C1 segment of cervical spinal cord (tissue), 14 donors: ENCODE measurements at regions not wholly inside any gene's neighbourhood (a gene's known extent, or its start where the extent isn't known, plus 50 kb on each side); places are given as distances from the start of the nearest gene placed in this dataset.

Experiments used
- DNase-seq, 14 donors: peaks; one replicate each; lab custom pipeline; 2025; lab: John Stamatoyannopoulos, UW

DNA sequence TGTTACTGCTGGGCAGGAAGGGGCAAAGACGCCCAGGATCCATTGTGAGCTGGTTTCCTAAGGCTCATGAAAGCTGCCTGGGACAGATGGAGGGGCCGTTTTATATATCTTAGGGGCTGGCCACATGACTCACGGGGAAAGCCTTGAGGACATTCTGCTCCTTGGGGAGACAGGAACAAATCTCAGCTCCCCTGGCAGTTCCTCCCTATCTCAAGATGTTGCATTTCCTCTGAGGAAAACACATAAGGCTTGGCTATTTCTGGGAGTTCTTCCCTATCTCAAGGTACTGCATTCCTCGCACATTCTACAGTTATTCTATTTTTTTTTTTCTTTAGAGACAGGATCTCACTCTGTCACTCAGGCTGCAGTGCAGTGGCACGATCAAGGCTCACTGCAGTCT, 804.6 kb upstream of the TENM3 start:
- no peak for DNase-seq

DNA sequence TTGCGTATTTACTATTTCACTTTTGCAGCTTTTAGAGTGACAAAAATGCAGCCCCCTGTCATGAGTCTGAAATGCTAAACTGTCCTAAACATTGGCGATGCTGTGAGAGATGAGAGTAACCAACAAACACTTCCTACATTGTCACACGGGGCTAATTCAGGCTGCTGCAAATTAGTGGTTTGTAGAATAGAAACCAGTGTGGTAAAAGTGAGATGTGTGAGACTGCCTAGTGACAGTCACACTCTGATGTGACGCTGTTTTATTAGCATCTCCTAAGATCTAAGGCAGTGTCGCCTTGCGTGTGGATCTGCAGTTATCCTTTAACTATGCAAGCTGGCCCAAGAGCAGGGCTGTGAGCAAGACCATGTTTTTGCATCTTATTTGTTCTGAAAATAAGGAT, 800.2 kb upstream of the TENM3 start:
- DNase-seq, result peak in 1 of 14 donors; percentile 1

DNA sequence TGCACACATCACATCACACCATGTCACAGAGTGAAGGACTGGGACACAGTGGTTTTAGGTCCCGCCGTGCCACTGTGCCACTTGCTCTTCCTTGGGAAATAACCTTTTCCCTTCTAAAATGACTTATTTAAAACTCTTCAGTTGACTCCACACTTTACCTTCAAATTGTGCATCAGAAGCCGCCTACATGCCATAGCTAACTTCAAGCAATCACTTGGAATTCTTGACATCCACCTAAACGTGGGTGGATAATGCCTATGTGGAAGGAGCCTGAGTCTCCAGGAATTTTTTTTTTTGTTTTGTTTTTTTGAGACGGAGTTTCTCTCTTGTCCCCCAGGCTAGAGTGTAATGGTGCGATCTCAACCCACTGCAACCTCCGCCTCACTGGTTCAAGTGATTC, 777.4 kb upstream of the TENM3 start:
- DNase-seq, result no peak

DNA sequence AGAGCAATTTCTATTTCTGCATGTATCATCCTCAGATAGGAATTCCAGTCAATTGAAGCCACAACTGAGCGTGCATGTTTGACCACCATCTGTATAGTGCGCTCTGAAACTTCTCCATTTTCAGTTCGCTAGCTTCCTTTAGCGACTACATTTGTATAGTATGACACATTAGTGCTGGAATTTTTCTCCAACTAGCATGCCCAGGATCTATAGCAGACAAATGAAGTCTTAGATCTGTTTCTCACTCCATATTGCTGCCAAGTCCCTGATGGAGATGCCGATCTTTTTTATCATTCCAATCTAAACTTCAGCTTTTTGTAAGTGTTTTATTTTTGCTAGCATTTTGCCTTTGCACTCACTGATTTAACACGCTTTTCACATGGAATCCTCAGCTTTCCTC, 774.8 kb upstream of the TENM3 start:
- DNase-seq, result no peak

DNA sequence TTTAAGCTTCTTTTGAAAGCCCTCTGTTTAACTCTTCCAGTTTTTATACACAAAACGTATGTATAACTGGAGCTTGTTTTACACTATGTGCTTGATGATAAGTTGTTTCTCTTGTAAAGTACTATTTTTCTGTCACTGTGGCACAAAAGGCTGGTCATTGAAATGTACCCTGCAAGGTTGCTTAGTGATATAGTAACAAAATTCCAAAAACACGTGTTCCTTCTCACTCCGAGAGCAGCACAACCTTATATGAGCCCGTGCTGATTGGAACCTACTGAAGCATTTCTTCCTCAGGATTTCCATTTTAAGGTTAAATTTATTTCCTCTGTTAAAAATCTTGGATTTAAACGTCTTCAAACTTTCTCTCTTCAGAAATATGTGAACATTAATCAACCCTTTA, 772.9 kb upstream of the TENM3 start:
- DNase-seq, result no peak

DNA sequence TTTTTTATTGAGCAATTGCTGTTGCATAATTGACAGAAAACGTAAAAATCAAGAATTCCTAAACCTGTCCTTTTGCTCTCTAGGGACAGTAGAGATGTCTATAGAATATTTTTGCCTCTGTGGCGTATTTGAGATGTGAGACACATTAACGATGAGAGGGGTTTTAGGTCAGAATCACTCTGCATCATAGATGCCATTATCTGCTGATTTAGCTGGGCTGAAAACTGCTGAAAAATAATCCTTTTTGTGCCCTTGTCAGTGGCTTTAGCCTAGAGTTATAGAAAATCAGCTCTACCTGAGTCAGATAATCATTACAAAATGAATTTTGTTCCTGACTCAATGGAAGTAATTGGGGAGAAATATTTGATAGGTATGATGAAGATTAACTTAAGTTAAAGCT, 767.8 kb upstream of the TENM3 start:
- DNase-seq, result no peak

DNA sequence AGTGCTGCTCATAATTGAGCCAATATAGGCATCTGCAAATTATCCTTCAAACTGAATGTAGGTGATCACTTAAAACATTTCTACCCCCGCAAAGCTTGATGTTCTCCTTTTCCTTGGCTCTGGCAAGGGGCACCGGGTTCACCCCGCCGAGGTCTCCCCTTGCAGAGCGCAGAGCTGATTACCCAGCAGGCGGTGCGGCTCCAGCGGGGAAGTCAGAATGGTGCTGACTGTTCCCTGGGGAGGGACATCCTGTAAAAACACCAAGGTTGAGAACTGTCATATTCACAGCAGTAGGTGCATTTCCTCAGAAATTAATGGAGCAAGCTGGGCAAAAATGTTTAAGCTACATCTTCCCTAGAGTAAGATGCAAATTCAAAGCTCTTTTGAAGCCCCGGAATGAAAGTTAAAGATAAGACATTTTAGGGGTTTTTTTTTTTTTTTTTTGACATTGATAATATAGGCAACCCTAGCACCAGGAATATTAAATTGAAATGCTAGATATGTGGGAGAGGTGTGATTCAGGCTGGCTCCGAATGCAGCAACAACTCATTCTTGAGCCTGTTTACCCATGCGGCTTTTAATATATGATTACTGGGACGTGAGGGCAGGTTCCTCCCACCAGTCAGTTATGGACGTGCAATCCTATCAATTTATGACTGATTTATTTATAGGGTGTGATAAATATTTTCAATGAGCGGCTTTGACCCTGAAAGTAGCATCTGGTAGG, 767.3 kb upstream of the TENM3 start:
- DNase-seq, result no peak

DNA sequence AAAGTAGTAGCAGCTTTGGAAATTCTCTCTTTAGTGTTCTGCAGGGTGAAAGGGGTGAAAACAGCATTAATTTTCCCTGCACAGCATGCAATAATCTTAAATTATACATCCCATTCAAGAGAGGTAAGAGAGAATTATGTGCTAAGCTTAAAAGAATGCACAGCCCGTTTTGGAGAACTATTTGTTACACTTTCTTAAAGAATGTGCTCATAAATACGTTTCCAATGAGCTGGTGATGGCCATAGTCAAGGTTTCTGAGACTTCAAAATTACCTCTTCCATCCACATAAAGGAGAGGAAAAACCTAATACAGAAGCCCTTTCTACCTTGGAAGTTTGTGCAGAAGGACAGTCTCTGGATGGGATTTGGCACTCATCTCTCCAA, 766.7 kb upstream of the TENM3 start:
- no peak for DNase-seq

DNA sequence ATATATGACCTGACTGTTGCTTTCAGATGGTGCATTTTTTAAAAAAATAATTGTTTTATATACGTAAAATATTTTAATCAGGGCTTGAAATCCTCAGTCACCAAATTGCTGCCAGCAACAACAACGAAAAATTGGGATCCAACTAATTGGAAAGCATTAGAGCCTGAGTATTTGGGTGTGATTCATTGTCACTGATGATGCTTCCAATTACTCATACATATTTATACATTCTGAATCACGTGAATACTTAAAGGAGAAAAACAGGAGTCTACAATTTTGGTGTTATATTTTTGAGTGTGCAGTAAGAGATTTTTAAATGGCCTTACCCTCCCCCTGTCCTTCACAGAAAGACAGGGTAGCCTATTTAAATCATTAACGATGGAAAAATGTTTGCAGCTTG, 765.6 kb upstream of the TENM3 start:
- DNase-seq, result no peak

DNA sequence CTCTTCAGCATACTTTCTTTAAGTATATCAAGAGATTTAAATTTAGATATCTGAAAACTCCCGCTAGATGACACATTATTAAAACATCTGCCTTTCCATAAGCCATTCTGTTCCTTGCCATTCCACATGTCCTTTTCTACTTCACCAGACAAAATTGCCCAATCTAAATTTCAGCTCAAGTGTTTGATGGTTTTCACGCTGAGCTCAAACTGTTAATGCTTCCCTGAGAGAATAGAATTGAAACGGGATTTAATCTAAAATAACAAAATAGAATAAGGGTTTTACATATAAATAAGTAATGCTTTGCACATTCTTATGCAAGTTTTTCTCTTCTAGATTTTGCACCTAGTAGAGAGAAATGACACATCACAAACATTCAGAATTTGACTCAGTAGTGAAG, 764.5 kb upstream of the TENM3 start:
- no peak for DNase-seq

DNA sequence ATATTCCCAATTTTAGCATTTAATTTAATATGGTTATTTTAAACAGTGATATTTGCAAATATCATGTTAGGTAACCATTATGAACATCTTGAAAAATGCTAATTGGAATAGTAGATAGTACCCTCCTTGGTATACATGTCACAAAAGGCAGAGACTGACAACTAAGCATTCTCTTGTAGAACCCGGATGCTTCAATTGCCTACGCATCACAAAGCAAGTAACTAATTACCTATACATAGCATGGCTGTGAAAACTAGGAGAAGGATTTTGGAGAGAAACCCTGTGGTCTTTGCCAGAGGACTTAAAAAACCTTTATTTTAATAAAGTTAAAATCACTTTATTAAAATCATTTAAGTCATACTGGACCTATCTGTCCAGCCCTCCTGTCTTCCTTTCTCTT, 764.1 kb upstream of the TENM3 start:
- DNase-seq, result no peak

DNA sequence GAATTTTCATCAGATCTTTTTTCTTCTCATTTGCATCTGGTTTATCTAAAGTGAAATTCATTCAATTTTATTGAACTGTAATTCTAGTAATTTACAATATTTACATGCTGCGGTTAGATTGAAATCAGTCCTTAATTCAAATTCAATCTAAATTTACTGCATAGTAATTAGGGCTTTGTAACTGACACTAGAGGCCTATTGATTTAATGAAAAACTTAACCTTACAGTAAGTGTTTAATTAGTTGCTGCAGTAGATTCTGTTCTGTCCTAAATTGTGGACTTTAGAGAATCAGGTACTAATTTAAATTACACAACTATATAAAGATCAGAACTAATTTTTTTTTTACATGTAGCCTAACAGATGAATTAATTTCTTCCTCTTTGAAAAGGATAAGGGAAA, 758.8 kb upstream of the TENM3 start:
- DNase-seq, result no peak

DNA sequence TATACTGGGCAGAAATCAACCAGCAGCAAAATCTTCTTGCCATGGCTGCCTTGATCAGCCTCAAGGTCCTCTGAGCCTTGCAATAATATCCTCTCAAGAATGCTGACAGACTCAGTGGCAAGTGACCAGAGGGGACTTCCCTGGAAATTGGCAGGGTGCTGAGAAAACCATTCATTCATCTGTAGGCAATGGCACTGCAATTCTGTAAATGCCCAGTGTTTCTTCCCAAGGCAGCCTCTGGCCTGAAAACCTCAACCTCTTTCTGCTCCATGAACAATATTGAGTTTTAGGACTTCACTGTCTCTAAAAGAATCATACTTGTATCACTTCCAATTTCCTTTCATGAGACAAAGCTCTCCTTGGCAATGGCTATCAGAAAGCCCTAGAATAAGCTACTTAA, 754.3 kb upstream of the TENM3 start:
- DNase-seq, result peak in 3 of 14 donors; percentile 4 to 19 (median 19)

DNA sequence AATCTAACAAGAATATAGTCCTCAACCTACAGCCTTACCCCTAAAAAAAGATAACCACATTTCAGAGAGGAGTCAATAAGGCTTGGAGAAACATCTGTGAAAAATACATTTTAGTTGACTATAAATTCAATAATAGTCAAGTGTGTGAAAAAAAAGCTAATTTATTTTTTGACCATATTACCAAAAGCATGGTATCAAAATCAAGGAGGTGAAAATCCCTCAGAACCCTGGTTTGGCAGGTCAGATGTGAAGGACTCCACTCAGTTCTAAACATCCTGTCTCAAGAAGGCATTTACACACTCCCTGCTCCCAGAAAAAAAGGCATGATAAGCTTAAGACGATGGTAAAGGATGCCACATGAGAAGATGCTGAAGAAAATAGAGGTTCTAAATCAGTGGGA, 745.1 kb upstream of the TENM3 start:
- no peak for DNase-seq

DNA sequence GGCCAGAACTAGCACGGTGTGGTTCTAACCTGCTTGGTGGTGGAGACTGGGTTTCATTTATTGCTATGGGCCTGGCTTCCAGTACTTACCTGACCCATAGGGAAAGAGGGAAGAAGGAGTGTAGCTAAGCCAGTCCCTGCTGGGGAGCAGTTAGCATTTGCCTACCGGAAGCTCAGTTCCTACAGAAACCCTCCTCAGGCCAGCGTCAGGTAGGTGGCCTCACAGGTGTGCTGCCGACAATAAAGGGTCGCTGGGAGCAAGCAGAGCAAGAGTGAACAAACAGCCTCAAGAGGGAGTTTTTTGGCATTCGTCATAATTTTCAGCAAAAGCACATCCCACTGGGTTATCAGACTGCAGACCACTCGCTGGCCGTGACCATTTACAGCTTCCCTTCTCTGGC, 740.6 kb upstream of the TENM3 start:
- DNase-seq, result no peak

DNA sequence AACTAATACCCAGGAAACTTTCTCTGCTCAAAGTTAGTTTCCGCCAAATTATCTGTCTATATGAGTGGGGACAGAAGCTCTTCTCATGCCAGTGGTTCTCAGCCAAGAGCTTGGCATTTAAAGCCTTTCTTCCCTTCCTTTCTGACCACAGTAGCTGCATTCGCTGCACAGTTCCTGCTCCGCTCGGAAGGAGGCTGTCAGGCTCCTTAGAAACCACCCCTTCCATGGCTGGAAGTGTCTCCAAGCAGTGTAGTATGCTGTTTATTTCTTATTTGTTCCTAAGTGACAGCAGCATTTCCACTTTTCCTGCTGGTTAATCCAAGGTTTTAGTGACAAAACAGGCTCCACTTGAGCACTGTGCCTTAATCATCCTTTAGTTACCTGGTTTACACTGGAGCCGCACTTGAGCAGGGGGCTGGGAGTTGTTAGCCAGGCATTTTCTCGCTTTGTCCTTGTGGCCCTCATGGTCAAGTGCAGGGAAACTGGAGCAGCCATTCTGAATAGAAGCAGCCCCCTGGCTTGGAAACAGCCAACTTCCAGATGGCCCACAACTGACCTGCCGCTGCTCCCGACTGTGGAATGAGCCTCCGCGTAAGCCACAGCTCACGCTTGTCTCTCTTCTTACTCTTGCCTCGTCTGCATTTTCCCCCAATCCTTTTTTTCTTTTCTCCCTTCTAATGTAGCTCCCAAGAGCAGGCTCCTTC, 739.4 kb upstream of the TENM3 start:
- no peak for DNase-seq

DNA sequence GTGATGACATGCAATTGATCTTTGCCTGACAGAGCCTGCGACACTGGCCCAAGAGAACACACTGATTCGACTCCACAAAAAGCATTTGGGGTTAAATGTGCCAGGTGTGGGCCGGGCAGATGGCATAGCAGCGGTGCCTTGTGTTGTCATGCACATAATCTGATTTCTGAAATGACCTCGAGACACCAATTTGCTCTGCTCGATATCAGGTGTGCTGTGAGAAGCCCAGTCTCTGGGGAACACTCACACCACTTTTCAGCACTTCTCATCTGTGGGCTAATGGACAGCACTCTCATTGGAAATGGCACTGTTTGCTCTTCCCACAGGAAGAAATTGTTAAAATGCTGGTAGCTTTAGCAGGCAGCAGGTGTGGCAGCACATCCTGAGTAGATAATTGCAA, 738.3 kb upstream of the TENM3 start:
- DNase-seq, result no peak

DNA sequence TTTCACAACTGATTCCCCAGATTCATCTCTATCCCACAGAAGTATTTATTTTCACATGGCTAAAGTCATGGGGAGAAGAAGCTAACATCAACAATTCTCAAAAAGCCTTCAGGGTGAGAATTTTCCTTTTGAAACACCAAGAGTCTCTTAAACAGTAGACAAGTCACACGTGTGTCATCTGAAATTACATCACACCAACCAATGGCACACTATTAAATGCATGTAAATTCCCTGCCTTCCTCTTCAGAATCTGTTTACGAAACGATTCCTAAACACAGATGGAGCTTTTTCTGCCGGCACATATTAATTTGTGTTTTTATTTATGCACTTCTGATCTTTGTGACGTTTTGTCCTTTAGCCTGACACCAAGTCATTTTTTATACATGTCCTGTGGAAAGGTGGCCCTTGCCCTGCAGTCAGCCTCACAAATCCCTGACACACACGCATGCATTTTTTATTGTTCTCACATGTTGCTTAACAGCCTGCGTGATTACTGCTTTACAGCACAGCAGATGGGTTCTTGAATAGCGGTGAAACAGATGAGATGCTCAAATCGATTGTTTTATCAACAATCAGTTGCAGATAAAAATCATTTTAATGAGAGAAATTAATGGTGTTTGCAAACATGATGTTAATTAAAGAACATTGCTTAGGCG, 735.9 kb upstream of the TENM3 start:
- no peak for DNase-seq

DNA sequence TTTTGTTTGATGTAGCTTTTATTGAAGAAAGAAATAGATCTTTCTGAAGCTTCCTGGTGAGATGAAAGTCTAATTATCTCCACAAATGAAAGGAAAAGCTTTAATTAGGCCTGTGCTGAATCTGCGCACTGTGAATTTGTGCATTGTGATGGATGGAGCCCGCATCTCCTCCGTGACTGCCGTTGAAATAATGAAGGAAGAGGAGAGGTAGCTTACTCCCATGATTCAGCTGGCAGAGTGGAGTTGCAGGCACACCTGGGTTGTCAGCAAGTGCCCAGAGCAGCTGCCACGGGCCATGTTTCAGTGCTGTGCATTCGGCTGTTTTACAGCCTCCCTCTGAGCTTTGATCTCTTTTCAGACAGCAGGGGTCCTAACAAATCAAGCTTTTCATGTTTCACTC, 735.3 kb upstream of the TENM3 start:
- DNase-seq, result no peak

DNA sequence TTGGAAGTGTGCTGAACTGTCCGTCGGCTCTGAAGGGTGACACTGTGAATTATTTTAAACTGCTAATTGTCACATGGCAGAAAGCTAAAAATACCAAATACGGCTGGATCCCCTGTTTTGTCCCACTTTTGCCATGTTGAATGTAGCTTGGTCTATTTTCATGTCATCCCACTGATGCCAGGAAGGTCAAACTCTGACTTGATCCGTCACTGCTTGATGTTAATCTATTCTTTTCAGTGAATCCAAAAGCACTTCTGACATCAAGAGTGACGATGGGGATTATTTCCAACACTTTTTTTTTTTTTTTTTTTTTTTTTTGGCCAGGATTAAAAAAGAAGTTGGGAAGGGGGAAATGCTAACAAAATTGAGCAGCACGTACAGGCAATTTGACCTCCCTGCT, 734.6 kb upstream of the TENM3 start:
- no peak for DNase-seq

DNA sequence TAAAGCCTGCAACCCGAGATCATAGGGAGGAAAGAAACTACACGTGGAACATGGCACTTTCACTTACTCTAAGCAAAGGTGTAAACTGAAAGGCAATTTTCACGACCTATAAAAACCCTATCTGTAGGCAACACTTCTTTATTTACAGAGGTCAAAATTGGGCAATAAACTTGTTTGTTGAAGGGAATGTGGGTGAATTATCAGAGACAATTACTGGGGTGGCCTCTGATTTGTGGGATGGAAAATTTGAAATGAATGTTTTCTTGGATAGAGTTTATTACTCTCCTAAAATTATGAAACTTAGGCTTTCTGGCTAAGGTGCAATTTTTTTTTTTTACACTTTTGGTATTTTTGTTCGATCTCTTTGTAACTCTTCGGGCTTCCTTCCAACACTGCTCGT, 734.1 kb upstream of the TENM3 start:
- no peak for DNase-seq

DNA sequence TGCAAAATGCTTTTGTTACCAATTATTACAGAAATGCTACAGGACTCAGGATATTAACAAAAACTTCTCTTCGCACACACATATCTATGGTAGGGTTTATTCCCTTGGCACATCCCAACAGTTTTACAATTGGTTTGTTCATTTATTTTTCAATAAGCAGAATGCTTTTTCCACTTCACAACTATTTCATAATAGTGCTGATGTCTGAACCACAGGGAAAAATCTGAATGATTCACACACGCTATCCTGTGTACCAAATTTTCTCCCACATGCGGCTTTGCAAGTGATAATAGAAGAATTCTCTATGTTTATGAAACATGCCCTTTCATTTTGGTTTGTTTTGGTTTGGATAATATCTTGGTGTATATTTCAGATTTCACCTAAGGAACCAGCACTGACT, 725.7 kb upstream of the TENM3 start:
- DNase-seq, result no peak

DNA sequence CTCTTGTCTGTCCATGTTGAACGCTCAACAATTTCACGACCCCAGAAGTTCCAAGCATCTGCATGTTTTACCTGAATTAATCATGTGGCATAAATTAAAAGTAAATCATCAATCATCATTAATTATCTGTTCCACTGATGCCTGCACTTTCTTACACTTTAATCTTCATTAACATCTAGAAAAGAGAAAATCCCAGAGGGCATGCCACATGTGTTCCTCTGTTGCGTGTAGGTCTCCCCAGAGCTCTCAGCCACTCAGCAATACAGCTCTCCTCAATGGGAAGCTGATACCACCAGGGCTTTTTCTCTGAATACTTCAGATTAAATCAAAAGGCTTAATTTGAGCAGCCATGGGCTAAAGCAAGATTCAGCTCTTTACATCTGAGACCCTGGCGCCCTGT, 722.4 kb upstream of the TENM3 start:
- no peak for DNase-seq
